HL-60 (cell line): ENCODE measurements at regions not wholly inside any gene's neighbourhood (a gene's known extent, or its start where the extent isn't known, plus 50 kb on each side); places are given as distances from the start of the nearest gene placed in this dataset.

Experiments used
- REST ChIP-seq: IDR thresholded peaks from 2 replicates; pipeline ENCODE4 v1.6.1; 2012; ENCODE audit warnings: low read depth; ENCODE audit not compliant: insufficient replicate concordance
- TF ChIP-seq, protein P1 (sequence below): IDR thresholded peaks from one replicate; pipeline ENCODE4 v1.5.1; 2011; ENCODE audit warnings: low read length, control low read depth, inconsistent platforms; ENCODE audit not compliant: insufficient read depth

GRCh38 chr6:100944644-100945043 is 63.5 kb upstream of the ASCC3 start:
- TF ChIP-seq, protein P1, sequence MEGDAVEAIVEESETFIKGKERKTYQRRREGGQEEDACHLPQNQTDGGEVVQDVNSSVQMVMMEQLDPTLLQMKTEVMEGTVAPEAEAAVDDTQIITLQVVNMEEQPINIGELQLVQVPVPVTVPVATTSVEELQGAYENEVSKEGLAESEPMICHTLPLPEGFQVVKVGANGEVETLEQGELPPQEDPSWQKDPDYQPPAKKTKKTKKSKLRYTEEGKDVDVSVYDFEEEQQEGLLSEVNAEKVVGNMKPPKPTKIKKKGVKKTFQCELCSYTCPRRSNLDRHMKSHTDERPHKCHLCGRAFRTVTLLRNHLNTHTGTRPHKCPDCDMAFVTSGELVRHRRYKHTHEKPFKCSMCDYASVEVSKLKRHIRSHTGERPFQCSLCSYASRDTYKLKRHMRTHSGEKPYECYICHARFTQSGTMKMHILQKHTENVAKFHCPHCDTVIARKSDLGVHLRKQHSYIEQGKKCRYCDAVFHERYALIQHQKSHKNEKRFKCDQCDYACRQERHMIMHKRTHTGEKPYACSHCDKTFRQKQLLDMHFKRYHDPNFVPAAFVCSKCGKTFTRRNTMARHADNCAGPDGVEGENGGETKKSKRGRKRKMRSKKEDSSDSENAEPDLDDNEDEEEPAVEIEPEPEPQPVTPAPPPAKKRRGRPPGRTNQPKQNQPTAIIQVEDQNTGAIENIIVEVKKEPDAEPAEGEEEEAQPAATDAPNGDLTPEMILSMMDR: no peak
- no peak for TF ChIP-seq REST
